ENCODE measurements at regions not wholly inside any gene's neighbourhood (a gene's known extent, or its start where the extent isn't known, plus 50 kb on each side); places are given as distances from the start of the nearest gene placed in this dataset.

DNA sequence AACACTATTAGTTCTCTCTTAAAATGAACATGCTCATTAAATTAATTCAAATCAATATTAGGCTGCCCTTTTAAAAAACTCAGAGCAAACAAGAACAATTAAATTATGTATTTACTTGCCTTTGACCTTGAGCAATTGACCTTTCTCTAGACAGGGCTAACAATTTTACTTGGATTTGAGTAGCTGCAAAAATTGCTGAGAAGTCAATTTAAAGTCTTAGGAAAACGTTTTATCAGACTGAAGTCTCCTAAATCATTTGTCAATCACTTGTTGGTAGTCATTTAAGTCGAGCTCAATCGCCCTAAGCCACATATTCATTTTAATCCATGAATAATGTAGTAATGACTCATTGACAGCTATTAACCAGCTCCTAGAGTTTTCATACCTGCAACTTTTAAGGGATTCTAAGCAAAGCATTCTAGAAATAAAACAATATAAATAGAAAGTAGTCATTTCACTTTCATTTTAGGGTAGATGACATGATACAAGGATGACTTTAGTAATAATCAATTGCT lies 84.9 kb upstream of the SEC61G start:
- TF ChIP-seq, protein P1, sequence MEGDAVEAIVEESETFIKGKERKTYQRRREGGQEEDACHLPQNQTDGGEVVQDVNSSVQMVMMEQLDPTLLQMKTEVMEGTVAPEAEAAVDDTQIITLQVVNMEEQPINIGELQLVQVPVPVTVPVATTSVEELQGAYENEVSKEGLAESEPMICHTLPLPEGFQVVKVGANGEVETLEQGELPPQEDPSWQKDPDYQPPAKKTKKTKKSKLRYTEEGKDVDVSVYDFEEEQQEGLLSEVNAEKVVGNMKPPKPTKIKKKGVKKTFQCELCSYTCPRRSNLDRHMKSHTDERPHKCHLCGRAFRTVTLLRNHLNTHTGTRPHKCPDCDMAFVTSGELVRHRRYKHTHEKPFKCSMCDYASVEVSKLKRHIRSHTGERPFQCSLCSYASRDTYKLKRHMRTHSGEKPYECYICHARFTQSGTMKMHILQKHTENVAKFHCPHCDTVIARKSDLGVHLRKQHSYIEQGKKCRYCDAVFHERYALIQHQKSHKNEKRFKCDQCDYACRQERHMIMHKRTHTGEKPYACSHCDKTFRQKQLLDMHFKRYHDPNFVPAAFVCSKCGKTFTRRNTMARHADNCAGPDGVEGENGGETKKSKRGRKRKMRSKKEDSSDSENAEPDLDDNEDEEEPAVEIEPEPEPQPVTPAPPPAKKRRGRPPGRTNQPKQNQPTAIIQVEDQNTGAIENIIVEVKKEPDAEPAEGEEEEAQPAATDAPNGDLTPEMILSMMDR (conservative IDR thresholded peaks at IDR 0.05): no peak
- TF ChIP-seq ZFX (IDR thresholded peaks at IDR 0.05): no peak

All from C4-2B (cell line).